PC-3 (cell line): ENCODE measurements at regions not wholly inside any gene's neighbourhood (a gene's known extent, or its start where the extent isn't known, plus 50 kb on each side); places are given as distances from the start of the nearest gene placed in this dataset.

Source experiments
- ATAC-seq: fragments of 200-7000 bp; cut with Tn5 transposase; 2 replicates; pipeline ENCODE4 v1.9.1; 2020; ENCODE audit warnings: mild to moderate bottlenecking, moderate library complexity
- BruUV-seq: library from RNA; stranded (reverse); fragments of 400-500 nt; replicated peaks from 2 replicates; lab custom pipeline; 2021; lab: Mats Ljungman, UMichigan
- CTCF ChIA-PET: fragments of 300-600 bp; sonication (Branson Sonifier 250); formaldehyde crosslinking; loops from one replicate; lab custom pipeline; 2022; ENCODE audit warnings: antibody characterized with exemption; lab: Charles Lee
- POLR2A ChIA-PET: fragments of 300-600 bp; sonication (Branson Sonifier 250); formaldehyde crosslinking; loops from one replicate; lab custom pipeline; 2022; ENCODE audit warnings: antibody characterized with exemption; ENCODE audit not compliant: unreplicated experiment; lab: Charles Lee
- DNase-seq: peaks from one replicate; pipeline ENCODE4 v3.0.0-alpha.2; 2015
- H2AFZ ChIP-seq: fragments of 300-600 bp; sonication (generic); 2 replicates; pipeline ENCODE4 v1.6.0; 2016; ENCODE audit warnings: antibody characterized with exemption, low read length
- H3F3A ChIP-seq: fragments of 300-600 bp; sonication (generic); one replicate; pipeline ENCODE4 v1.6.0; 2017; ENCODE audit warnings: antibody characterized with exemption, low read length, control low read depth, mild to moderate bottlenecking; ENCODE audit not compliant: unreplicated experiment
- H3K27ac ChIP-seq: fragments of 300-600 bp; sonication (generic); 2 replicates; pipeline ENCODE4 v1.5.1; 2016; ENCODE audit warnings: mild to moderate bottlenecking, low read length
- H3K27me3 ChIP-seq: fragments of 300-600 bp; sonication (generic); 2 replicates; pipeline ENCODE4 v1.6.1; 2016; ENCODE audit warnings: low read length, mixed read lengths
- H3K36me3 ChIP-seq: fragments of 300-600 bp; sonication (generic); 2 replicates; pipeline ENCODE4 v1.6.1; 2016; ENCODE audit warnings: low read depth, mixed run types, low read length, mixed read lengths
- H3K4me1 ChIP-seq: fragments of 300-600 bp; sonication (generic); 2 replicates; pipeline ENCODE4 v1.5.1; 2016; ENCODE audit warnings: low read length; ENCODE audit not compliant: insufficient read depth
- H3K4me2 ChIP-seq: fragments of 300-600 bp; sonication (generic); 2 replicates; pipeline ENCODE4 v1.6.0; 2016; ENCODE audit warnings: low read length
- H3K4me3 ChIP-seq: fragments of 300-600 bp; sonication (generic); 2 replicates; pipeline ENCODE4 v1.5.1; 2016; ENCODE audit warnings: mild to moderate bottlenecking, low read length, mixed read lengths
- H3K79me2 ChIP-seq: fragments of 300-600 bp; sonication (generic); 2 replicates; pipeline ENCODE4 v1.6.1; 2017; ENCODE audit warnings: low read length, mixed read lengths
- H3K9ac ChIP-seq: fragments of 300-600 bp; sonication (generic); 2 replicates; pipeline ENCODE4 v1.6.0; 2016; ENCODE audit warnings: mild to moderate bottlenecking, low read length
- H3K9me2 ChIP-seq: fragments of 300-600 bp; sonication (generic); replicated peaks from 2 replicates; pipeline ENCODE4 v1.6.1; 2016; ENCODE audit warnings: mixed run types, low read length, mixed read lengths
- H3K9me3 ChIP-seq: fragments of 300-600 bp; sonication (generic); 2 replicates; pipeline ENCODE4 v1.6.1; 2016; ENCODE audit warnings: low read length, mixed read lengths
- H4K20me1 ChIP-seq: fragments of 300-600 bp; sonication (generic); 2 replicates; pipeline ENCODE4 v1.6.1; 2016; ENCODE audit warnings: low read length, mixed read lengths
- CTCF ChIP-seq: fragments of 300-600 bp; sonication (generic); conservative IDR thresholded peaks from 2 replicates; pipeline ENCODE4 v1.5.1; 2017; ENCODE audit warnings: antibody characterized with exemption, low read depth, mild to moderate bottlenecking, low read length
- EZH2 ChIP-seq: fragments of 300-600 bp; sonication (generic); IDR thresholded peaks from one replicate; pipeline ENCODE4 v1.6.1; 2017; ENCODE audit warnings: antibody characterized with exemption, mild to moderate bottlenecking, low read length; ENCODE audit not compliant: unreplicated experiment
- EZH2phosphoT487 ChIP-seq: fragments of 300-600 bp; sonication (generic); IDR thresholded peaks from 2 replicates; pipeline ENCODE4 v1.6.1; 2018; ENCODE audit warnings: mild to moderate bottlenecking, antibody characterized with exemption, low read length, borderline replicate concordance
- intact Hi-C: fragments of 100-400 bp; cut with micrococcal nuclease; formaldehyde crosslinking; loops from 2 replicates; pipeline ENCODE4 v1.9.0; 2023

- no peaks in the 10 kb centered on the region for H3K9me2 ChIP-seq
- 0 out of 2 replicates have a peak, but pooled peaks cover 5% of the 10 kb centered on the region for H3K9me3 ChIP-seq
- H3K79me2 ChIP-seq, result no peaks in the 10 kb centered on the region
- CTCF ChIA-PET, result interaction anchor here (0.6 kb wide), 1 partner anchor 501 kb away, joined by 8 read pairs; no protein-coding TSS in a partner anchor
- no peak overlapping the region for H3K9ac ChIP-seq
- ATAC-seq (0 out of 2 replicates have a peak, but pooled peaks have one; percentile 31), DNase-seq (peak; percentile 54)
- H3K36me3 ChIP-seq, result no peaks in the 10 kb centered on the region
- H3K27ac ChIP-seq, result no peak overlapping the region
- peaks cover 11% of the 10 kb centered on the region for H3K4me1 ChIP-seq
- H2AFZ ChIP-seq, result no peak overlapping the region
- no peaks in the 10 kb centered on the region for H3K27me3 ChIP-seq
- TF ChIP-seq CTCF, result peak; percentile 69
- TF ChIP-seq EZH2phosphoT487, result no peak
- BruUV-seq, result no TSS peak
- H3F3A ChIP-seq, result peaks cover 4% of the 10 kb centered on the region
- no peaks in the 10 kb centered on the region for H4K20me1 ChIP-seq
- intact Hi-C loops, result loop anchor here (1.0 to 10.0 kb wide), 2 partner anchors 845 to 1419 kb away; no protein-coding TSS in a partner anchor
- no peak overlapping the region for H3K4me2 ChIP-seq
- no peak overlapping the region for H3K4me3 ChIP-seq
- POLR2A ChIA-PET, result no interaction called here
Observed at GRCh38 chr11:37946155-37946766, 1348.2 kb upstream of the RAG2 start.

GRCh38 chr11:37942081-37942480 is 1344.0 kb upstream of the RAG2 start:
- TF ChIP-seq EZH2, result no peak
- no peak for TF ChIP-seq EZH2phosphoT487
- no peak for TF ChIP-seq CTCF
- Histone ChIP-seq H3K27ac (peak overlapping the region; percentile 50), H3K4me2 (peak overlapping the region; percentile 38; the same call in 1 of the 2 replicates), H2AFZ (no peak overlapping the region), H3K79me2 (no peaks in the 10 kb centered on the region), H3K27me3 (no peaks in the 10 kb centered on the region), H4K20me1 (no peaks in the 10 kb centered on the region), H3F3A (peaks cover 4% of the 10 kb centered on the region), H3K9me3 (0 out of 2 replicates have a peak, but pooled peaks cover 5% of the 10 kb centered on the region), H3K9me2 (no peaks in the 10 kb centered on the region), H3K4me1 (peaks cover 11% of the 10 kb centered on the region), H3K4me3 (no peak overlapping the region), H3K36me3 (no peaks in the 10 kb centered on the region), H3K9ac (no peak overlapping the region)
- ATAC-seq (peak; percentile 87), DNase-seq (peak; percentile 85)
- CTCF ChIA-PET, result no interaction called here
- POLR2A ChIA-PET, result no interaction called here
- intact Hi-C loops, result loop anchor here (5.0 to 10.0 kb wide), 3 partner anchors 280 to 1423 kb away; no protein-coding TSS in a partner anchor
- BruUV-seq, result no TSS peak

GRCh38 chr11:37929100-37929653 is 1331.1 kb upstream of the RAG2 start:
- DNase-seq (no peak), ATAC-seq (no peak)
- H3K27me3 ChIP-seq, result no peaks in the 10 kb centered on the region
- H3K27ac ChIP-seq, result no peak overlapping the region
- no peak overlapping the region for H2AFZ ChIP-seq
- H4K20me1 ChIP-seq, result no peaks in the 10 kb centered on the region
- H3F3A ChIP-seq, result no peaks in the 10 kb centered on the region
- no peaks in the 10 kb centered on the region for H3K36me3 ChIP-seq
- ChIA-PET CTCF (no interaction called here), POLR2A (no interaction called here)
- no peak overlapping the region for H3K4me2 ChIP-seq
- BruUV-seq, result no TSS peak
- TF ChIP-seq EZH2 (no peak), EZH2phosphoT487 (no peak), CTCF (no peak)
- intact Hi-C loops, result loop anchor here (5.0 kb wide), 1 partner anchor 262 kb away; no protein-coding TSS in a partner anchor
- H3K79me2 ChIP-seq, result no peaks in the 10 kb centered on the region
- no peak overlapping the region for H3K4me3 ChIP-seq
- no peaks in the 10 kb centered on the region for H3K9me2 ChIP-seq
- H3K9me3 ChIP-seq, result no peaks in the 10 kb centered on the region
- H3K9ac ChIP-seq, result no peak overlapping the region
- H3K4me1 ChIP-seq, result peaks cover 9% of the 10 kb centered on the region
